Kidney epithelial cell (primary cell): ENCODE measurements at regions not wholly inside any gene's neighbourhood (a gene's known extent, or its start where the extent isn't known, plus 50 kb on each side); places are given as distances from the start of the nearest gene placed in this dataset.

Experiments
- DNase-seq: peaks from one replicate; pipeline ENCODE4 v3.0.0-alpha.2; 2010; ENCODE audit warnings: low read depth
- H3K27me3 ChIP-seq: 2 replicates; pipeline ENCODE4 v1.6.0; 2011; ENCODE audit warnings: low read length; ENCODE audit not compliant: control insufficient read depth, insufficient read depth
- H3K36me3 ChIP-seq: 2 replicates; pipeline ENCODE4 v1.5.1; 2011; ENCODE audit warnings: low read length; ENCODE audit not compliant: control insufficient read depth, insufficient read depth
- H3K4me3 ChIP-seq: 2 replicates; pipeline ENCODE4 v1.5.1; 2011; ENCODE audit warnings: low read depth, mild to moderate bottlenecking, control low read depth, low read length
- CTCF ChIP-seq: IDR thresholded peaks from 2 replicates; pipeline ENCODE4 v1.5.1; 2011; ENCODE audit warnings: mild to moderate bottlenecking, moderate library complexity, low read length, control low read depth, inconsistent platforms; ENCODE audit not compliant: insufficient read depth, poor library complexity, severe bottlenecking

DNA sequence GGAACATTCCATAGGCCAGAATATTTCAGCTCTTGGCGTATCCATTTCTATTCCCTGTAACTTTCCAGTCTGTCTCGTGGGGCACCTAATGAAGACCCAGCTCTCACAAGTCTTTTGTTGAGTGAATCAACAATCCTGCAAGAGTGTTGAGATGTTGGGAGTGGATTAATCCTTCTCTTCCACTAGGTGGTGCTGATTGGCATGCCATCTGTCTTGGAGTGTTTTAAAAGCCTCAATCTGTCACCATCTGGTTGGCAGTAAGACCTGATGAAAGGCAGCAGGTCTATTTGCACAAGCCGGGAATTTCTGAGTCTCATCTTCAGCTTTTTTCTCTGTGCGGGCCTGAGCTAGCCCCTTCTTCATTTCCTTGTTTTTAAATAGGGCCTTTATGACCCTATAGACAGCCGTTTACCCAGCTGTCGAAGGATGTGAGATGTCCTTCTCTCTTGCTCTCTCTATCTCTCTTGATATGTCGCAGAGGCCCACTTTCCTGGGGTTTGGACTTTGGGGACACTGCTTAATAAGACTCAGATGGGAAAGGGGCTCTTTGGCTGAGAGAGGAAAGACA, 180.5 kb downstream of the ZNF365 start:
- no peak for DNase-seq
- Histone ChIP-seq H3K36me3 (no peaks in the 10 kb centered on the region), H3K27me3 (no peaks in the 10 kb centered on the region), H3K4me3 (no peak overlapping the region)
- TF ChIP-seq CTCF, result peak; percentile 59

GRCh38 chr10:62559481-62560200, 185.5 kb downstream of the ZNF365 start:
- no peak for TF ChIP-seq CTCF
- no peak overlapping the region for H3K4me3 ChIP-seq
- no peaks in the 10 kb centered on the region for H3K27me3 ChIP-seq
- DNase-seq, result no peak
- H3K36me3 ChIP-seq, result no peaks in the 10 kb centered on the region

GRCh38 chr10:62560201-62560819, 186.1 kb downstream of the ZNF365 start:
- Histone ChIP-seq H3K27me3 (no peaks in the 10 kb centered on the region), H3K36me3 (no peaks in the 10 kb centered on the region), H3K4me3 (no peak overlapping the region)
- TF ChIP-seq CTCF, result no peak
- DNase-seq, result no peak

DNA sequence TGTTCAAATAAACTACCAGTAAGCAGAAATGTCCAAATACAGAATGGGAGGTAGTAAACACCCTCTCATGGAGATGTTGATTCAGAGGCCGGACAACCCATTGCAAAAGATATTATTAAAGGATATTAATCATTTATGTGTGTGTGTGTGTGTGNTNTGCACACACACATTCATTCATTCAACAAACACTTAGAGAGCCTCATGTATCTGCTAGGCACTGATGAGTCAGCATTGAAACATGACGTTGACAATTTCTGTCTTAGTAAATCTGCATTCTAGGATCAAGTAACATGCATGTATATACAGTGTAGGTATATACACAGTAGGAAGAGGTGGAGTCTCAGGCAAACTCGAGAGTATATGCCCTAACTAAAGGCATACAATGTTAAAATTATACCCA, 187.0 kb downstream of the ZNF365 start:
- H3K4me3 ChIP-seq, result no peak overlapping the region
- TF ChIP-seq CTCF, result no peak
- H3K27me3 ChIP-seq, result no peaks in the 10 kb centered on the region
- DNase-seq, result no peak
- H3K36me3 ChIP-seq, result no peaks in the 10 kb centered on the region

GRCh38 chr10:62562101-62562500, 187.9 kb downstream of the ZNF365 start:
- H3K4me3 ChIP-seq, result no peak overlapping the region
- no peaks in the 10 kb centered on the region for H3K36me3 ChIP-seq
- no peak for TF ChIP-seq CTCF
- H3K27me3 ChIP-seq, result no peaks in the 10 kb centered on the region
- DNase-seq, result no peak
